A549 (cell line): ENCODE measurements at regions not wholly inside any gene's neighbourhood (a gene's known extent, or its start where the extent isn't known, plus 50 kb on each side); places are given as distances from the start of the nearest gene placed in this dataset.
A peak's percentile ranks its signal among the peaks of the same experiment; 100 is the strongest.

Experiments used
- ATAC-seq, 2 experiments: fragments of 200-7000 bp in 1 of 2; fragments of >200 bp in 1 of 2; cut with Nextera tagmentation in 1 of 2; cut with Tn5 transposase in 1 of 2; 3 replicates each; pipeline versions ENCODE4 v1.8.0 to v1.9.1; 2018 to 2020; ENCODE audit warnings: mild to moderate bottlenecking in 1 of 2, moderate library complexity in 1 of 2
- CTCF ChIA-PET: fragments of 300-600 bp; sonication (Branson Sonifier 250); formaldehyde crosslinking; extraction: SDS; loops from one replicate; lab custom pipeline; 2021; ENCODE audit warnings: antibody characterized with exemption, inconsistent platforms; lab: Yijun Ruan, JAX
- POLR2A ChIA-PET: fragments of 350-600 bp; formaldehyde crosslinking; extraction: SDS; loops from one replicate; lab custom pipeline; 2021; ENCODE audit warnings: antibody characterized with exemption, inconsistent platforms; lab: Yijun Ruan, JAX
- DNase-seq, 2 experiments: peaks; one replicate each; pipeline versions ENCODE4 v3.0.0 to v3.0.0-alpha.2; 2011 to 2016; ENCODE audit warnings: low read depth in 1 of 2, low spot score in 1 of 2
- FAIRE-seq: peaks from 2 replicates; lab custom pipeline; 2011; peaks lifted over from hg19 to GRCh38; lab: Jason Lieb, UNC
- H3K27ac ChIP-seq, 2 experiments: fragments of >200 bp; sonication (Bioruptor Twin); formaldehyde crosslinking; 3 replicates each; pipeline ENCODE4 v1.5.1; 2016 to 2017
- H3K4me1 ChIP-seq: fragments of >200 bp; sonication (Bioruptor Twin); formaldehyde crosslinking; 3 replicates; pipeline ENCODE4 v1.6.1; 2016
- H3K4me2 ChIP-seq: fragments of >200 bp; sonication (Bioruptor Twin); formaldehyde crosslinking; 3 replicates; pipeline ENCODE4 v1.6.1; 2016
- H3K4me3 ChIP-seq: fragments of >200 bp; sonication (Bioruptor Twin); formaldehyde crosslinking; 3 replicates; pipeline ENCODE4 v1.5.1; 2016
- H3K9me3 ChIP-seq: fragments of >200 bp; sonication (Bioruptor Twin); formaldehyde crosslinking; 3 replicates; pipeline ENCODE4 v1.6.1; 2016
- CBX2 ChIP-seq: fragments of 200-600 bp; sonication (generic); IDR thresholded peaks from 2 replicates; pipeline ENCODE4 v1.6.1; 2016; ENCODE audit warnings: low read depth, mild to moderate bottlenecking, borderline replicate concordance
- CHD4 ChIP-seq: fragments of 200-600 bp; sonication (generic); IDR thresholded peaks from 2 replicates; pipeline ENCODE4 v1.6.1; 2016; ENCODE audit warnings: antibody characterized with exemption, mild to moderate bottlenecking, borderline replicate concordance
- ESRRA ChIP-seq: fragments of 150-350 bp; IDR thresholded peaks from 2 replicates; pipeline ENCODE4 v1.6.1; 2014; ENCODE audit warnings: mild to moderate bottlenecking, low read length, borderline replicate concordance
- JUN ChIP-seq, 2 experiments: fragments of >200 bp; sonication (Bioruptor Twin); formaldehyde crosslinking; IDR thresholded peaks; 2 replicates in 1 of 2; 3 replicates in 1 of 2; pipeline ENCODE4 v1.6.1; 2016 to 2017
- POLR2A ChIP-seq: IDR thresholded peaks from 2 replicates; pipeline ENCODE4 v1.6.1; 2012; ENCODE audit warnings: mild to moderate bottlenecking, low read length
- POLR2AphosphoS2 ChIP-seq: conservative IDR thresholded peaks from 2 replicates; pipeline ENCODE4 v1.6.1; 2012; ENCODE audit warnings: low read length, improper control_type of control experiment, inconsistent platforms
- RNF2 ChIP-seq: fragments of 200-600 bp; sonication (generic); IDR thresholded peaks from 2 replicates; pipeline ENCODE4 v1.6.1; 2016; ENCODE audit warnings: low read depth, mild to moderate bottlenecking, antibody characterized with exemption, moderate library complexity, borderline replicate concordance
- SREBF2 ChIP-seq: fragments of 450-650 bp; IDR thresholded peaks from 2 replicates; pipeline ENCODE4 v1.6.1; 2014; ENCODE audit warnings: mild to moderate bottlenecking, moderate library complexity
- ZC3H11A ChIP-seq: fragments of 450-650 bp; IDR thresholded peaks from 2 replicates; pipeline ENCODE4 v1.6.1; 2014; ENCODE audit warnings: antibody characterized with exemption, mild to moderate bottlenecking
- ZNF302 ChIP-seq: fragments of 250-450 bp; sonication (Bioruptor Pico); IDR thresholded peaks from 2 replicates; pipeline ENCODE4 v1.9.0; 2021; ENCODE audit warnings: inconsistent platforms, mild to moderate bottlenecking, moderate library complexity
- WGBS: methylation state at CpG from one replicate; pipeline ENCODE4 v1.1.6; 2017; ENCODE audit errors: missing lambda C conversion rate; 5-methylcytosine and 5-hydroxymethylcytosine counted together
- TF ChIP-seq, protein P1 (sequence below): fragments of 450-650 bp; IDR thresholded peaks from 2 replicates; pipeline ENCODE4 v1.6.1; 2014; ENCODE audit warnings: antibody characterized with exemption

DNA sequence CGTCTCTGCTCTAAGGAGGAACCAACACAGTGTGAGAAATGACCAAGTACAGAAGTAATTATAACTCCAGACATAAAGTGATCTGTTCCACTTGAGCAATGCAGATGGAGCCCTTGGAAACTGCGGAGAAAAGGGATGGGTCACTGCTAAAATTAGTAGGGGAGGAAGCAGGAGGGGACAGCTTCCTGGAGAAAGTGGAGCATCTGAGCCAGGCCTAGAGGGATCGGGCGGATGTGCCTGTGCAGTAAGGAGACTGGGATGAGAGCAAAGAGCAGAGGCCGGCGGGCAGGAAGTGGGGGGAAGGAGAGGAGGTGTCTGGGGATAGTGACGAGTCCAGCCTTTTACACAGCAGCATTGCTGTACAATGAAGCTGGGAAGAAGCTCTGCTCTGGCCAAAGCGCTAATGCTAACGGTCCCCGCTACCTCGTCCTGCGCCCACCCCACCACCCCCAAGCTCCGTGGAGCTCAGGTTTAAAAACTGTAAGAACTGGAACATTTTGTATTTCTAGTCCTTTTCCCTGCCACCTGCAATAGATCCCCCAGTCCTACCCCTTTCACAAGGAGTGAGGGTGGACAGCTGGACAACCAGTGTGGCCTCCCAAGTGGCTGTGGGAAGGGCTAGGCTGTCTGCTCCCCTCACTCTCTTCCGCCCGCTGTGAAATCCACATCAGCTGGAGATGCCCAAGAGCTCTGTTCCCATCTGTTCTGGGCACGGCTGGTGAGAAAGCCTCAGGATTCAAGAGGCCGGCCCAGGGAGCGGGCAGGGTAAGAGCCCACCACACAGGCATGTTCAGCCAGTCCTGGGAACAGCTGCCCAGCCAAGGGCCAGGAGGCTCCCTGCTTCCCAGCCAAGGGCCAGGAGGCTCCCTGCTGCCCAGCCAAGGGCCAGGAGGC lies 53.0 kb upstream of the HES1 start:
- CTCF ChIA-PET, result interaction anchor here (0.8 to 2.0 kb wide), 4 partner anchors 11 to 233 kb away, joined by 3 to 10 read pairs (median 4); no protein-coding TSS in a partner anchor
- POLR2A ChIA-PET, result interaction anchor here (0.5 kb wide), 1 partner anchor 48 kb away, joined by 3 read pairs; no protein-coding TSS in a partner anchor
- FAIRE-seq, result no peak
- H3K27ac ChIP-seq, result peak overlapping the region in 1 of 2 experiments; percentile 62; a peak in 3 of 6 replicates
- WGBS, result 88% methylated on average over 16 of the region's 18 CpGs
- H3K4me1 ChIP-seq, result peaks cover 4% of the 10 kb centered on the region; the same call in 2 of the 3 replicates
- DNase-seq, result no peak
- no peak overlapping the region for H3K4me2 ChIP-seq
- no peak overlapping the region for H3K4me3 ChIP-seq
- no peak for TF ChIP-seq ZC3H11A
- no peak for TF ChIP-seq POLR2AphosphoS2
- TF ChIP-seq CBX2, result no peak
- no peak for TF ChIP-seq RNF2
- no peak for TF ChIP-seq POLR2A
- TF ChIP-seq, protein P1, sequence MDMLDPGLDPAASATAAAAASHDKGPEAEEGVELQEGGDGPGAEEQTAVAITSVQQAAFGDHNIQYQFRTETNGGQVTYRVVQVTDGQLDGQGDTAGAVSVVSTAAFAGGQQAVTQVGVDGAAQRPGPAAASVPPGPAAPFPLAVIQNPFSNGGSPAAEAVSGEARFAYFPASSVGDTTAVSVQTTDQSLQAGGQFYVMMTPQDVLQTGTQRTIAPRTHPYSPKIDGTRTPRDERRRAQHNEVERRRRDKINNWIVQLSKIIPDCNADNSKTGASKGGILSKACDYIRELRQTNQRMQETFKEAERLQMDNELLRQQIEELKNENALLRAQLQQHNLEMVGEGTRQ, result no peak
- no peak for TF ChIP-seq JUN (IDR thresholded peaks at IDR 0.05)
- no peak for TF ChIP-seq CHD4
- no peak for TF ChIP-seq ESRRA
- ATAC-seq, result no peak
- H3K9me3 ChIP-seq, result no peaks in the 10 kb centered on the region

DNA sequence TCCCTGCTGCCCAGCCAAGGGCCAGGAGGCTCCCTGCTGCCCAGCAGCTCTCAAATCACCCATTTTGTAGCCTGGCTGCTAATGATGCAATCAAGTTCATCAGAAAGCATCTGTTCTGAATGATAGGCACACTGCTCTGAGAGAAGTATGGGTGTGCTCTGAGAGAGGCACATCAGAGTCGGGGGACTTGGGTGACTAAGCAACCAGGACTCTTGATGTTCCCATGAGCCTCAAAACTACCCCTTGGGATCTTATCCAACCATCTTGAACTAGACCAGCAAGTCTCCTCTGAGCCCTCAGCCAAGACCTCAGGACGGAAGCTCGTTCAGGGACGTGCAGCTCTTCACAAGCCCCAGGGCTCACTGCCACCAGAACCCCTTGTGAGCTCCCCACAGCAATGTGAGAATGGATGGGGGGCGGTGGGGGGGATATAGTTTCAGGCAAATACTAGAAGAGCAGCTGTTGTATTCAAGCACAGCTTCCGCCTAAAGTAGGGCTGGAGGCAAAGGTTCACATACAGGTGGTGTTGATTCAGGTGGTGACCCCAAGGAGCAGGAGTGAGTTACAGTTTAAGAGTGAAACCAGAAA lies 52.2 kb upstream of the HES1 start:
- DNase-seq, result no peak
- POLR2A ChIA-PET, result interaction anchor here (0.5 kb wide), 1 partner anchor 47 kb away, joined by 3 read pairs; no protein-coding TSS in a partner anchor
- no peak overlapping the region for H3K4me2 ChIP-seq
- WGBS, result 85% methylated on average over 5 of the region's 6 CpGs
- TF ChIP-seq ZNF302, result no peak
- TF ChIP-seq, all 56 proteins: peak for 0
- no peak for FAIRE-seq
- CTCF ChIA-PET, result interaction anchor here (0.8 to 2.0 kb wide), 3 partner anchors 54 to 232 kb away, joined by 3 to 10 read pairs (median 4); no protein-coding TSS in a partner anchor
- no peak overlapping the region for H3K4me3 ChIP-seq
- peak overlapping the region in 1 of 2 experiments; percentile 62; a peak in 3 of 6 replicates for H3K27ac ChIP-seq
- H3K4me1 ChIP-seq, result peaks cover 11% of the 10 kb centered on the region
- no peaks in the 10 kb centered on the region for H3K9me3 ChIP-seq
- no peak for ATAC-seq

DNA sequence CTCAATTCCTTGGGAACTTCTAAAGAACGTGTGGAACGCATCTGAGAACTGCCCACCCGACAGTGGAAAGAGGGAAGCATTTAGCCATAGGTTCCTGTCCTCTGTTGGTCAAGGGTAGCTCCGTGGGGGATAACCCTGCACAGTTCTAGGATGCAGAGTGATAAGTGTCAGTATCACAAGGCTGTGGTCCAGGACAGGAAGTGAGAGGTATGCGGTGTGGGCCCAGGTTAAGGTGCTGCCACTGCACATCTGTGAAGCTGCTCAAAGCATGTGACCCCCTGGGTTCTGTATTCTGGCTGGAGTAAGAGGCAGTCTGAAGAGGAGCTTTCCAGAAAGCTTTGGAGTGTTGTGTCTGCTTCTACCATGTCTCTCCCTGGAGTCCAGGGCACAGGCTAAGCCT lies 51.7 kb upstream of the HES1 start:
- WGBS, result 80% methylated on average over 5 of the region's 5 CpGs

More for the DNA sequence above, 51.7 kb upstream of the HES1 start:
- Histone ChIP-seq H3K4me2 (no peak overlapping the region), H3K9me3 (no peaks in the 10 kb centered on the region), H3K4me1 (peaks cover 17% of the 10 kb centered on the region), H3K27ac (peak overlapping the region in 1 of 2 experiments; percentile 62; a peak in 2 of 6 replicates), H3K4me3 (no peak overlapping the region)
- FAIRE-seq, result no peak
- ChIA-PET CTCF (interaction anchor here (1.0 to 1.1 kb wide), 3 partner anchors 53 to 296 kb away, joined by 3 to 4 read pairs (median 3); no protein-coding TSS in a partner anchor), POLR2A (interaction anchor here (1.1 kb wide), 1 partner anchor 52 kb away, joined by 3 read pairs; the partner anchor contains the start of gene HES1)
- DNase-seq, result no peak
- TF ChIP-seq SREBF2, result no peak
- no peak for ATAC-seq
